ENCODE measurements at regions not wholly inside any gene's neighbourhood (a gene's known extent, or its start where the extent isn't known, plus 50 kb on each side); places are given as distances from the start of the nearest gene placed in this dataset.

DNA sequence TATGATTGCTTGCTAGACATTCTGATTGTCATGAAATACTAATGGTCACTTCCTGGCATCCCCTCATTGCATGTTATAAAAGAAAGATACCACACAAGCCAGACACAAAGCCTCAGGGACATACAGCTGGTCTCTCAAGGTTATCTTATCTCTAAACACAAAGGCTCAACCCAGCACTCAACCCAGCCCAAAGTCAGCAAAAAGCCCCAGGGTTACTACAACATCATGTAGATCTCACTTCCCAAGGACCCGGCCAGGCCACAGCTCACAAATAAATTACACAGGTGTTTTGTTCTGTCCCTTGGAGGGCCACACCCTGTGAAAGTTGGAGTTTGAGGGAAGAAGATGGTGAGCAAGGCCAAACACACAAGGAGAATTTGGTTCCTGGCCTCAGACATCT lies 109.7 kb upstream of the BARHL2 start:
- TF ChIP-seq EZH2phosphoT487 (IDR thresholded peaks at IDR 0.05; ENCODE audit: insufficient read depth, low read depth) (no peak), EZH2 (IDR thresholded peaks at IDR 0.05; ENCODE audit: insufficient read depth, poor library complexity, severe bottlenecking) (no peak)
